H9 (cell line): ENCODE measurements at regions not wholly inside any gene's neighbourhood (a gene's known extent, or its start where the extent isn't known, plus 50 kb on each side); places are given as distances from the start of the nearest gene placed in this dataset.

ENCODE experiments used
- DNase-seq: peaks from one replicate; pipeline ENCODE4 v3.0.0-alpha.2; 2017
- H2AFZ ChIP-seq: one replicate; pipeline ENCODE4 v1.6.1; 2013; ENCODE audit warnings: mild to moderate bottlenecking, low read length, control low read depth, moderate library complexity
- H2AK5ac ChIP-seq: 2 replicates; pipeline ENCODE4 v1.6.1; 2013; ENCODE audit warnings: low read length, control low read depth, mixed read lengths; ENCODE audit not compliant: insufficient read length
- H2BK120ac ChIP-seq: one replicate; pipeline ENCODE4 v1.6.1; 2013; ENCODE audit warnings: low read depth, mild to moderate bottlenecking, low read length, control low read depth, inconsistent platforms; ENCODE audit not compliant: poor library complexity, severe bottlenecking
- H2BK12ac ChIP-seq: 2 replicates; pipeline ENCODE4 v1.6.1; 2013; ENCODE audit warnings: low read length, control low read depth, mixed read lengths, low read depth; ENCODE audit not compliant: insufficient read length
- H2BK15ac ChIP-seq: 2 replicates; pipeline ENCODE4 v1.6.1; 2013; ENCODE audit warnings: low read depth, low read length, control low read depth
- H2BK20ac ChIP-seq: one replicate; pipeline ENCODE4 v1.6.1; 2013; ENCODE audit warnings: low read depth, mild to moderate bottlenecking, low read length, control low read depth, inconsistent platforms; ENCODE audit not compliant: poor library complexity, severe bottlenecking
- H2BK5ac ChIP-seq: 2 replicates; pipeline ENCODE4 v1.6.1; 2013; ENCODE audit warnings: low read length, control low read depth, mixed read lengths; ENCODE audit not compliant: insufficient read length
- H3K14ac ChIP-seq: 2 replicates; pipeline ENCODE4 v1.6.1; 2013; ENCODE audit warnings: low read length, control low read depth; ENCODE audit not compliant: insufficient read depth
- H3K18ac ChIP-seq: 2 replicates; pipeline ENCODE4 v1.6.1; 2013; ENCODE audit warnings: low read depth, mild to moderate bottlenecking, mixed read lengths, low read length, control low read depth; ENCODE audit not compliant: insufficient read length
- H3K23ac ChIP-seq: 2 replicates; pipeline ENCODE4 v1.6.1; 2013; ENCODE audit warnings: low read length, control low read depth, mixed read lengths, low read depth; ENCODE audit not compliant: insufficient read length
- H3K23me2 ChIP-seq: 2 replicates; pipeline ENCODE4 v1.6.1; 2013; ENCODE audit warnings: low read depth, mild to moderate bottlenecking, mixed read lengths, low read length, control low read depth; ENCODE audit not compliant: insufficient read length, poor library complexity, severe bottlenecking
- H3K27ac ChIP-seq: 2 replicates; pipeline ENCODE4 v1.5.1; 2013; ENCODE audit warnings: low read length, control low read depth, mixed read lengths, low read depth; ENCODE audit not compliant: insufficient read length
- H3K27me3 ChIP-seq: 2 replicates; pipeline ENCODE4 v1.6.1; 2013; ENCODE audit warnings: low read length, control low read depth, inconsistent platforms; ENCODE audit not compliant: insufficient read depth
- H3K4ac ChIP-seq: 2 replicates; pipeline ENCODE4 v1.6.1; 2013; ENCODE audit warnings: low read depth, mild to moderate bottlenecking, control low read depth, inconsistent platforms, low read length, moderate library complexity
- H3K4me1 ChIP-seq: 2 replicates; pipeline ENCODE4 v1.6.1; 2013; ENCODE audit warnings: low read length, control low read depth, inconsistent platforms; ENCODE audit not compliant: insufficient read depth
- H3K4me2 ChIP-seq: 2 replicates; pipeline ENCODE4 v1.6.1; 2013; ENCODE audit warnings: low read length, control low read depth, mixed read lengths; ENCODE audit not compliant: insufficient read length, insufficient read depth
- H3K56ac ChIP-seq: 2 replicates; pipeline ENCODE4 v1.6.1; 2013; ENCODE audit warnings: low read depth, mild to moderate bottlenecking, mixed read lengths, low read length, control low read depth; ENCODE audit not compliant: insufficient read length
- H3K79me1 ChIP-seq: 2 replicates; pipeline ENCODE4 v1.6.1; 2013; ENCODE audit warnings: low read depth, mild to moderate bottlenecking, moderate library complexity, low read length, control low read depth, inconsistent platforms; ENCODE audit not compliant: insufficient read depth, poor library complexity, severe bottlenecking
- H3K79me2 ChIP-seq: 2 replicates; pipeline ENCODE4 v1.6.1; 2013; ENCODE audit warnings: low read length, control low read depth, inconsistent platforms; ENCODE audit not compliant: insufficient read depth
- H3K9ac ChIP-seq: 2 replicates; pipeline ENCODE4 v1.6.1; 2013; ENCODE audit warnings: low read length, control low read depth, mixed read lengths; ENCODE audit not compliant: insufficient read length; ENCODE audit errors: extremely low read depth
- H3K9me3 ChIP-seq: one replicate; pipeline ENCODE4 v1.6.1; 2013; ENCODE audit warnings: low read depth, low read length, inconsistent platforms; ENCODE audit not compliant: control insufficient read depth
- H3T11ph ChIP-seq: one replicate; pipeline ENCODE4 v1.6.1; 2013; ENCODE audit warnings: mild to moderate bottlenecking, low read length, control low read depth, inconsistent platforms
- H4K20me1 ChIP-seq: one replicate; pipeline ENCODE4 v1.6.1; 2013; ENCODE audit not compliant: control insufficient read depth, insufficient read length, insufficient read depth
- H4K5ac ChIP-seq: 2 replicates; pipeline ENCODE4 v1.6.1; 2013; ENCODE audit warnings: low read depth, mild to moderate bottlenecking, mixed read lengths, low read length, control low read depth; ENCODE audit not compliant: insufficient read length
- H4K8ac ChIP-seq: replicated peaks from 2 replicates; pipeline ENCODE4 v1.6.1; 2013; ENCODE audit warnings: low read length, control low read depth, mixed read lengths, low read depth; ENCODE audit not compliant: insufficient read length
- H4K91ac ChIP-seq: 2 replicates; pipeline ENCODE4 v1.6.1; 2013; ENCODE audit warnings: low read depth, mild to moderate bottlenecking, moderate library complexity, mixed read lengths, low read length, control low read depth; ENCODE audit not compliant: insufficient read length
- H3K27ac Mint-ChIP-seq, 3 experiments: 2 replicates in 2 of 3; 3 replicates in 1 of 3; pipeline ENCODE4 v1.8.0; 2020 to 2021; ENCODE audit warnings: mixed read lengths in 3 of 3, mild to moderate bottlenecking in 1 of 3, moderate library complexity in 1 of 3
- H3K27me3 Mint-ChIP-seq: 2 replicates; pipeline ENCODE4 v1.8.0; 2021; ENCODE audit warnings: low read depth, mild to moderate bottlenecking, moderate library complexity, mixed read lengths
- H3K36me3 Mint-ChIP-seq, 3 experiments: 2 replicates in 2 of 3; 3 replicates in 1 of 3; pipeline ENCODE4 v1.8.0; 2020 to 2021; ENCODE audit warnings: low read depth in 3 of 3, mixed read lengths in 3 of 3; ENCODE audit not compliant: insufficient read depth in 1 of 3
- H3K4me1 Mint-ChIP-seq, 2 experiments: 2 replicates each; pipeline ENCODE4 v1.8.0; 2020; ENCODE audit warnings: mixed read lengths in 2 of 2
- H3K4me3 Mint-ChIP-seq, 2 experiments: 2 replicates in 1 of 2; 3 replicates in 1 of 2; pipeline ENCODE4 v1.8.0; 2020 to 2021; ENCODE audit warnings: mild to moderate bottlenecking in 2 of 2, mixed read lengths in 2 of 2, moderate library complexity in 1 of 2
- H3K9me3 Mint-ChIP-seq, 2 experiments: 2 replicates in 1 of 2; 3 replicates in 1 of 2; pipeline ENCODE4 v1.8.0; 2020; ENCODE audit warnings: mild to moderate bottlenecking in 2 of 2, mixed read lengths in 2 of 2, moderate library complexity in 1 of 2
- CTCF ChIP-seq: fragments of 200-600 bp; sonication (generic); conservative IDR thresholded peaks from 3 replicates; pipeline ENCODE4 v1.8.0; 2021; ENCODE audit warnings: antibody characterized with exemption, mild to moderate bottlenecking
- WGBS: extraction: QIAGEN DNeasy Blood & Tissue Kit; methylation state at CpG from one replicate; pipeline ENCODE4 v1.1.7; 2013; ENCODE audit warnings: missing lambda C conversion rate, low lambda C conversion rate, mixed read lengths; ENCODE audit not compliant: insufficient read length; ENCODE audit errors: extremely low coverage; 5-methylcytosine and 5-hydroxymethylcytosine counted together

DNA sequence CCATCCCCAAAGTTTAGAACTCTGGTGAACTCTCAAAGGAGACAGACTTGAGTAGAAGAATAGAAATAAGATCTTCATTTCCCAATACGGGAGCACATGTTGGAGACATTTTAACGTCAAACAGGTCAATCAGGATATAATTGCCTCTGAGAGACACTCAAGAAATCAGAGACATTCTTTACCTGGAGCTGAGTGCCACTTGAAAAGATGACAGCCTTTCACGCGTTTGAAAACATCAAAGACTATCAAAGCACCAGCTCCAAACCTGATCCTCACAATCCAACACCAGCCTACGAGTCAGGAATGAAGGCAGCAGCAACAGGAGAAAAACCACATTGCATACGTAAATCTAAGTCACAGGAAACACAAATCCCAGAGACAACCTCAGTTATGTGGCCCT lies 571.5 kb upstream of the CDH4 start:
- no peaks in the 10 kb centered on the region for H3K23me2 ChIP-seq
- H3K4me2 ChIP-seq: no peak overlapping the region
- no peaks in the 10 kb centered on the region for H3K27me3 ChIP-seq
- H3K4me1 ChIP-seq: no peaks in the 10 kb centered on the region
- H2BK20ac ChIP-seq: no peak overlapping the region
- peaks cover 0 to 4% of the 10 kb centered on the region in 2 experiments; a peak in 3 of 5 replicates for H3K9me3 Mint-ChIP-seq
- no peak overlapping the region for H3K4me3 Mint-ChIP-seq
- no peak overlapping the region for H3K23ac ChIP-seq
- no peak overlapping the region for H3K4ac ChIP-seq
- H4K8ac ChIP-seq: no peak overlapping the region
- no peak overlapping the region for H2BK15ac ChIP-seq
- no peaks in the 10 kb centered on the region for H3K9me3 ChIP-seq
- H3K27ac ChIP-seq: no peak overlapping the region
- no peak overlapping the region for H3K9ac ChIP-seq
- no peak overlapping the region for H3K56ac ChIP-seq
- no peak overlapping the region for H3T11ph ChIP-seq
- no peak overlapping the region for H2AFZ ChIP-seq
- H4K91ac ChIP-seq: no peak overlapping the region
- H2AK5ac ChIP-seq: no peak overlapping the region
- TF ChIP-seq CTCF: no peak
- no CpG with 5 or more reads among the region's 6 CpGs for WGBS
- no peaks in the 10 kb centered on the region; a peak in 1 of 7 replicates for H3K36me3 Mint-ChIP-seq
- no peaks in the 10 kb centered on the region for H3K79me1 ChIP-seq
- H3K4me1 Mint-ChIP-seq: peaks cover 4% of the 10 kb centered on the region in 2 experiments; a peak in 2 of 4 replicates
- H4K5ac ChIP-seq: no peak overlapping the region
- no peak overlapping the region for H2BK5ac ChIP-seq
- peaks cover 3% of the 10 kb centered on the region; the same call in 1 of the 2 replicates for H3K27me3 Mint-ChIP-seq
- no peaks in the 10 kb centered on the region for H4K20me1 ChIP-seq
- no peak overlapping the region for H3K14ac ChIP-seq
- no peak for DNase-seq
- no peaks in the 10 kb centered on the region for H3K79me2 ChIP-seq
- H2BK12ac ChIP-seq: no peak overlapping the region
- no peak overlapping the region for H3K18ac ChIP-seq
- no peak overlapping the region for H3K27ac Mint-ChIP-seq
- H2BK120ac ChIP-seq: no peak overlapping the region
